Retinal pigment epithelial cell (primary cell): ENCODE measurements at regions not wholly inside any gene's neighbourhood (a gene's known extent, or its start where the extent isn't known, plus 50 kb on each side); places are given as distances from the start of the nearest gene placed in this dataset.
A peak's percentile ranks its signal among the peaks of the same experiment; 100 is the strongest.

Experiments
- DNase-seq: peaks from one replicate; pipeline ENCODE4 v3.0.0-alpha.2; 2010; ENCODE audit warnings: low read depth
- H3K4me3 ChIP-seq: 2 replicates; pipeline ENCODE4 v1.5.1; 2011; ENCODE audit warnings: mild to moderate bottlenecking, low read length, control low read depth, moderate library complexity
- CTCF ChIP-seq: conservative IDR thresholded peaks from 2 replicates; pipeline ENCODE4 v1.5.1; 2011; ENCODE audit warnings: low read depth, low read length, control low read depth, inconsistent platforms

GRCh38 chr18:6593142-6593885 is 136.2 kb upstream of the ARHGAP28 start:
- no peak for TF ChIP-seq CTCF
- no peak overlapping the region for H3K4me3 ChIP-seq
- DNase-seq = peak; percentile 6

GRCh38 chr18:6595666-6596065 is 133.8 kb upstream of the ARHGAP28 start:
- no peak for TF ChIP-seq CTCF
- DNase-seq = no peak
- no peak overlapping the region for H3K4me3 ChIP-seq

GRCh38 chr18:6598657-6599056 is 130.9 kb upstream of the ARHGAP28 start:
- TF ChIP-seq CTCF = no peak
- no peak overlapping the region for H3K4me3 ChIP-seq
- no peak for DNase-seq

GRCh38 chr18:6600667-6601167 is 128.8 kb upstream of the ARHGAP28 start:
- TF ChIP-seq CTCF = no peak
- DNase-seq = no peak

GRCh38 chr18:6601241-6601640 is 128.3 kb upstream of the ARHGAP28 start:
- no peak overlapping the region for H3K4me3 ChIP-seq
- no peak for DNase-seq
- TF ChIP-seq CTCF = no peak

More at GRCh38 chr18:6600667-6601167, 128.8 kb upstream of the ARHGAP28 start:
- H3K4me3 ChIP-seq = no peak overlapping the region

GRCh38 chr18:6602365-6602764 is 127.2 kb upstream of the ARHGAP28 start:
- no peak for DNase-seq
- TF ChIP-seq CTCF = no peak
- no peak overlapping the region for H3K4me3 ChIP-seq

GRCh38 chr18:6604573-6604941 is 125.0 kb upstream of the ARHGAP28 start:
- H3K4me3 ChIP-seq = no peak overlapping the region
- DNase-seq = no peak
- no peak for TF ChIP-seq CTCF
